ENCODE measurements at regions not wholly inside any gene's neighbourhood (a gene's known extent, or its start where the extent isn't known, plus 50 kb on each side); places are given as distances from the start of the nearest gene placed in this dataset.

- no peak for TF ChIP-seq POLR2A (IDR thresholded peaks at IDR 0.05)
- TF ChIP-seq CTCF (IDR thresholded peaks at IDR 0.05), result no peak
Observed at GRCh38 chr6:133610227-133610840, 278.6 kb upstream of the TCF21 start.

Data from adrenal gland (tissue), 5 donors.